ENCODE measurements at regions not wholly inside any gene's neighbourhood (a gene's known extent, or its start where the extent isn't known, plus 50 kb on each side); places are given as distances from the start of the nearest gene placed in this dataset.

DNA sequence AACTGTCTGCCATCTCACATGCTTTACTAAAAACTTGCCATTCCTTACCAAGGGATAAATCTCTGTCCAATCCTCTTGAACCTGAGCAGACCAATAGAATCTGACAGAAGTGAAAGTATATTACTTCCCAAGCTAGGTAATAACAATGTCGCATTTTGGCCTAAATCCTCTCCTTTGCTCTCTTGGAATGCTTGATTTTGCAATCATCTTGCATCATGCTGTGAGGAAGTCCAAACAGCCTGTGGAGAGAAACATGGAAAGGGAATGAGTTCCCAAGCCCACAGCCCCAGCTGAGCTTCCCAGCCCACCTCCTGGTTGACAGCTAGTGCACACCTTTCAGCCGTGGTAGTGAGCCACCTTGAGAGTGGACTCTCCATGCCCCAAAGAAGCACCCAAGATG, 540.6 kb downstream of the STK39 start:
- TF ChIP-seq, protein P1, sequence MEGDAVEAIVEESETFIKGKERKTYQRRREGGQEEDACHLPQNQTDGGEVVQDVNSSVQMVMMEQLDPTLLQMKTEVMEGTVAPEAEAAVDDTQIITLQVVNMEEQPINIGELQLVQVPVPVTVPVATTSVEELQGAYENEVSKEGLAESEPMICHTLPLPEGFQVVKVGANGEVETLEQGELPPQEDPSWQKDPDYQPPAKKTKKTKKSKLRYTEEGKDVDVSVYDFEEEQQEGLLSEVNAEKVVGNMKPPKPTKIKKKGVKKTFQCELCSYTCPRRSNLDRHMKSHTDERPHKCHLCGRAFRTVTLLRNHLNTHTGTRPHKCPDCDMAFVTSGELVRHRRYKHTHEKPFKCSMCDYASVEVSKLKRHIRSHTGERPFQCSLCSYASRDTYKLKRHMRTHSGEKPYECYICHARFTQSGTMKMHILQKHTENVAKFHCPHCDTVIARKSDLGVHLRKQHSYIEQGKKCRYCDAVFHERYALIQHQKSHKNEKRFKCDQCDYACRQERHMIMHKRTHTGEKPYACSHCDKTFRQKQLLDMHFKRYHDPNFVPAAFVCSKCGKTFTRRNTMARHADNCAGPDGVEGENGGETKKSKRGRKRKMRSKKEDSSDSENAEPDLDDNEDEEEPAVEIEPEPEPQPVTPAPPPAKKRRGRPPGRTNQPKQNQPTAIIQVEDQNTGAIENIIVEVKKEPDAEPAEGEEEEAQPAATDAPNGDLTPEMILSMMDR (IDR thresholded peaks at IDR 0.05 in 4 of 5, conservative IDR thresholded peaks at IDR 0.05 in 1 of 5), result no peak
- TF ChIP-seq POLR2A (IDR thresholded peaks at IDR 0.05), result no peak

Measured in gastrocnemius medialis (tissue), 4 donors.